Peyer's patch (tissue), 4 donors: ENCODE measurements at regions not wholly inside any gene's neighbourhood (a gene's known extent, or its start where the extent isn't known, plus 50 kb on each side); places are given as distances from the start of the nearest gene placed in this dataset.

ENCODE experiments used
- CTCF ChIP-seq, 6 experiments: fragments of 450-650 bp in 4 of 6; fragments of 200-600 bp in 2 of 6; sonication (generic) in 1 of 6; IDR thresholded peaks; one replicate each; pipeline ENCODE4 v1.5.1; 2017 to 2019; ENCODE audit warnings: antibody characterized with exemption in 6 of 6, mild to moderate bottlenecking in 3 of 6, moderate library complexity in 1 of 6
- POLR2A ChIP-seq, 2 donors: fragments of 450-650 bp; IDR thresholded peaks; one replicate each; pipeline ENCODE4 v1.5.1; 2017; ENCODE audit warnings: antibody characterized with exemption in 2 of 2, mild to moderate bottlenecking in 2 of 2, moderate library complexity in 2 of 2

GRCh38 chr9:96139592-96140295 is 162.2 kb downstream of the HSD17B3 start:
- TF ChIP-seq CTCF (IDR thresholded peaks at IDR 0.05): no peak
- no peak for TF ChIP-seq POLR2A (IDR thresholded peaks at IDR 0.05)
